Liver (tissue), 8 donors: ENCODE measurements at regions not wholly inside any gene's neighbourhood (a gene's known extent, or its start where the extent isn't known, plus 50 kb on each side); places are given as distances from the start of the nearest gene placed in this dataset.

Experiments used
- DNase-seq: peaks from one replicate; pipeline ENCODE4 v3.0.0-alpha.2; 2017; ENCODE audit warnings: low spot score
- H3K27ac ChIP-seq, 2 donors: one replicate each; pipeline ENCODE4 v1.7.0; 2013; ENCODE audit warnings: inconsistent platforms in 2 of 2, low read length in 2 of 2, control low read depth in 1 of 2, low read depth in 1 of 2, mild to moderate bottlenecking in 1 of 2
- H3K27me3 ChIP-seq, 4 donors: one replicate each; pipeline versions ENCODE4 v1.6.1 to v1.7.0; 2013; ENCODE audit warnings: low read length in 3 of 4, inconsistent platforms in 1 of 4, mild to moderate bottlenecking in 1 of 4, moderate library complexity in 1 of 4; ENCODE audit not compliant: control insufficient read depth in 4 of 4, insufficient read depth in 4 of 4
- H3K36me3 ChIP-seq, 4 donors: one replicate each; pipeline versions ENCODE4 v1.6.1 to v1.7.0; 2013; ENCODE audit warnings: low read length in 3 of 4, mild to moderate bottlenecking in 3 of 4, low read depth in 1 of 4, moderate library complexity in 1 of 4; ENCODE audit not compliant: control insufficient read depth in 4 of 4, insufficient read depth in 3 of 4
- H3K4me1 ChIP-seq, 4 donors: one replicate each; pipeline versions ENCODE4 v1.6.1 to v1.7.0; 2013; ENCODE audit warnings: low read length in 3 of 4, mild to moderate bottlenecking in 3 of 4, moderate library complexity in 1 of 4; ENCODE audit not compliant: control insufficient read depth in 4 of 4, insufficient read depth in 4 of 4
- H3K4me3 ChIP-seq, 3 donors: one replicate each; pipeline versions ENCODE4 v1.6.1 to v1.7.0; 2013; ENCODE audit warnings: low read length in 3 of 3, control low read depth in 1 of 3, low read depth in 1 of 3, mild to moderate bottlenecking in 1 of 3
- H3K9ac ChIP-seq, 2 donors: one replicate each; pipeline ENCODE4 v1.7.0; 2013; ENCODE audit warnings: low read length in 2 of 2, mild to moderate bottlenecking in 2 of 2, moderate library complexity in 2 of 2, control low read depth in 1 of 2, low read depth in 1 of 2
- H3K9me3 ChIP-seq, 4 donors: one replicate each; pipeline versions ENCODE4 v1.6.1 to v1.7.0; 2013; ENCODE audit warnings: low read length in 3 of 4; ENCODE audit not compliant: control insufficient read depth in 4 of 4
- FOXA1 ChIP-seq: IDR thresholded peaks from 2 replicates; pipeline ENCODE4 v1.6.1; 2016; ENCODE audit warnings: antibody characterized with exemption
- FOXA2 ChIP-seq: IDR thresholded peaks from 2 replicates; pipeline ENCODE4 v1.6.1; 2016; ENCODE audit warnings: antibody characterized with exemption
- GABPA ChIP-seq, 2 donors: IDR thresholded peaks in 1 of 2; conservative IDR thresholded peaks in 1 of 2; 2 replicates each; pipeline ENCODE4 v1.6.1; 2016; ENCODE audit warnings: antibody characterized with exemption in 2 of 2, mild to moderate bottlenecking in 1 of 2, moderate library complexity in 1 of 2
- HNF4A ChIP-seq, 2 donors: conservative IDR thresholded peaks; 2 replicates each; pipeline ENCODE4 v1.6.1; 2016; ENCODE audit warnings: antibody characterized with exemption in 2 of 2, mild to moderate bottlenecking in 2 of 2
- HNF4G ChIP-seq: IDR thresholded peaks from 2 replicates; pipeline ENCODE4 v1.6.1; 2016; ENCODE audit warnings: antibody characterized with exemption
- JUND ChIP-seq, 2 donors: IDR thresholded peaks; 2 replicates each; pipeline ENCODE4 v1.6.1; 2016; ENCODE audit warnings: antibody characterized with exemption in 2 of 2
- NR2F2 ChIP-seq: IDR thresholded peaks from 2 replicates; pipeline ENCODE4 v1.6.1; 2016; ENCODE audit warnings: antibody characterized with exemption
- RAD21 ChIP-seq, 2 donors: IDR thresholded peaks; 2 replicates each; pipeline ENCODE4 v1.6.1; 2016; ENCODE audit warnings: antibody characterized with exemption in 2 of 2, mild to moderate bottlenecking in 2 of 2
- SP1 ChIP-seq: IDR thresholded peaks from 2 replicates; pipeline ENCODE4 v1.6.1; 2018; ENCODE audit warnings: antibody characterized with exemption, mild to moderate bottlenecking
- TAF1 ChIP-seq: conservative IDR thresholded peaks from 2 replicates; pipeline ENCODE4 v1.6.1; 2016; ENCODE audit warnings: antibody characterized with exemption, mild to moderate bottlenecking
- YY1 ChIP-seq: IDR thresholded peaks from 2 replicates; pipeline ENCODE4 v1.6.1; 2016; ENCODE audit warnings: antibody characterized with exemption, mild to moderate bottlenecking
- WGBS: extraction: QIAGEN DNeasy Blood & Tissue Kit; methylation state at CpG from one replicate; pipeline ENCODE4 v1.1.7; 2013; 5-methylcytosine and 5-hydroxymethylcytosine counted together
- TF ChIP-seq, protein P1 (sequence below): IDR thresholded peaks from 2 replicates; pipeline ENCODE4 v1.6.1; 2016; ENCODE audit warnings: antibody characterized with exemption
- TF ChIP-seq, protein P2 (sequence below): fragments of 150-350 bp; IDR thresholded peaks from 2 replicates; pipeline ENCODE4 v1.5.1; 2017; ENCODE audit warnings: improper control_type of control experiment, low read depth, low read length; ENCODE audit not compliant: missing input control
- TF ChIP-seq, protein P3 (sequence below): IDR thresholded peaks from 2 replicates; pipeline ENCODE4 v1.6.1; 2016; ENCODE audit warnings: antibody characterized with exemption, mild to moderate bottlenecking
- TF ChIP-seq, protein P4 (sequence below): IDR thresholded peaks from 2 replicates; pipeline ENCODE4 v1.6.1; 2016; ENCODE audit warnings: antibody characterized with exemption
- donor health status: healthy.
- donor health status: healthy.
- donor health status: healthy.
- donor health status: healthy.
- donor health status: healthy.

DNA sequence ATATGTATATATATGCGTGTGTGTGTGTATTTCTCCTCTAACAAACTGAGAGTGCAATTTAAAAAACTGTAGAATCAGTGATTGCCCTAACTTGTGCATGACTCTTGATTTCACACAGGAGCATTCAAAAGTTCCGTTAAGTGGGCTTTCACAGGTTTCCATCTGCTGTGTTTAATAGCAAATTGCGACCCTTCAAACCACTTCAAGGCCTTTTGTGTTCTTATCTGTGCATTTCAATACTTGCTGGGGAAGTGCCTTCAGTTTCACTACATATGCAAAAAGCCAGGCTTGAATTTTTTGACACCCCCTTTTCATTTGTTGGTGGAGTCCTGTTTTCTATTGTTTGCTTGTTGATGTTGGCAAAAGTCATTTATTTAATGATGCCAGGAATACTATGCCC lies 158.0 kb downstream of the TM9SF2 start (continued):
- TF ChIP-seq, protein P1, sequence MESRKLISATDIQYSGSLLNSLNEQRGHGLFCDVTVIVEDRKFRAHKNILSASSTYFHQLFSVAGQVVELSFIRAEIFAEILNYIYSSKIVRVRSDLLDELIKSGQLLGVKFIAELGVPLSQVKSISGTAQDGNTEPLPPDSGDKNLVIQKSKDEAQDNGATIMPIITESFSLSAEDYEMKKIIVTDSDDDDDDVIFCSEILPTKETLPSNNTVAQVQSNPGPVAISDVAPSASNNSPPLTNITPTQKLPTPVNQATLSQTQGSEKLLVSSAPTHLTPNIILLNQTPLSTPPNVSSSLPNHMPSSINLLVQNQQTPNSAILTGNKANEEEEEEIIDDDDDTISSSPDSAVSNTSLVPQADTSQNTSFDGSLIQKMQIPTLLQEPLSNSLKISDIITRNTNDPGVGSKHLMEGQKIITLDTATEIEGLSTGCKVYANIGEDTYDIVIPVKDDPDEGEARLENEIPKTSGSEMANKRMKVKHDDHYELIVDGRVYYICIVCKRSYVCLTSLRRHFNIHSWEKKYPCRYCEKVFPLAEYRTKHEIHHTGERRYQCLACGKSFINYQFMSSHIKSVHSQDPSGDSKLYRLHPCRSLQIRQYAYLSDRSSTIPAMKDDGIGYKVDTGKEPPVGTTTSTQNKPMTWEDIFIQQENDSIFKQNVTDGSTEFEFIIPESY = no peak

DNA sequence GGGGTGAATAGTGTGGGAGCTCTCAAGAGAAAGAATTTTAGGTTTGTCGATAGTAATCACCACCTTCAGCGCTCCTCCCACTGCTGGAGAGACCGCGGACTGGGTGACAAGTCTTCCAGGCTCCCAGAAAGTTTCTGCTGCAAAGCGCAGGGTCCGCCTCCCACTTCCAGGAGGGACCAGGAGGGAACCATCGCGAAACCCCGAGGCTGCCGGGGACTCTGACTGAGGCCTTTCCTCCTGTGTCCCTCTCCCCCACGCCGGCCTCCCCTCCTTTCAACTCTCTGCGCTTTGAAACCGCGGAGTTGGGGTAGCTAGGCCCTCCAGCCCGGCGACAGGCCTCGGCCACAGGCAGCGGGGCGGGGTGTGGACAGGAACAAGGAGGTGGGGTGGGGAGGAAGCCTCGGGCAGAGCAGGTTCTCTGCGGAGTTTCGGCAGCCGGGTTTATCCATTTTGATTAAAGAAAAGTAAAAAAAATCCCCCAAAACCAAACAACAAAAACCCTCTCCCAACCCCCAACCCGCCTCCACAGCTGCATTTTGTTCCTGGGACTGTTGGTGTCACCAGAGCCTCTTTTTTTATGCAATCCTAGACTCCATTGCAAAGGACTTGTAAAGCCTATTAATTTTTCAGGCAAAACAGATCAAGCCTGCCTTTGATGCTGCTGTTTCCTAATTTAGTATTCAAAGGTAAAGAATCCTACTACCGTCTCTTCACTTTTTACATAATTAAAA lies 157.2 kb downstream of the TM9SF2 start:
- WGBS = 14% methylated on average over 26 of the region's 26 CpGs
- peak overlapping the region in 2 of 3 donors; percentile 28 to 51 for H3K4me3 ChIP-seq

DNA sequence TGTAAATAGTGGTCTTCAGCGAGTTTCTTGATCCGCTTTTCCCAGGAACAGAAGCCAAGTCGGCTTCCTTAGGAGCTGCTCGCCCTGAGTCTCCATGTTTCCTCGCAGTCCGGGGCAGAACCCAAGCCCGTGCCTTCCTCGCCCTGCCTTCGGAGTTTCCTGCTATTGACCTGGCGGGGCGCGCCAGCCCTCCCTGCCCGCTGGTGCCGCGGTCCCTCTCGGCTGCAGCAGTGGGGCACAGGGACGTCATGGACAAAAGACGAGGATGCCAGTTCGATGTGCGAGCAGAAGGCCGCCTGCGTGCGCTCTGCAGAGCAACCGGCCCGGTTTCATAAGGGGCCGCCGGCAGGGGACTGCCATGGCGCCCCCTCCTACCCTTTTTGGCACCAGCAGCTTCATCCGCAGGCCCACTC lies 156.6 kb downstream of the TM9SF2 start:
- Histone ChIP-seq H3K4me1 (peaks cover 5 to 43% (median 28%) of the 10 kb centered on the region in 4 donors), H3K4me3 (peak overlapping the region in 2 of 3 donors; percentile 28 to 51), H3K27me3 (no peaks in the 10 kb centered on the region), H3K36me3 (no peaks in the 10 kb centered on the region), H3K27ac (peak overlapping the region; percentile 76 to 84), H3K9me3 (no peaks in the 10 kb centered on the region), H3K9ac (peak overlapping the region; percentile 45 to 72)
- WGBS = 33% methylated on average over 29 of the region's 29 CpGs
- DNase-seq = peak; percentile 38
- TF ChIP-seq HNF4G (no peak), RAD21 (IDR thresholded peaks at IDR 0.05) (peak in 1 of 2 donors; percentile 25), YY1 (peak; percentile 41)

More for the DNA sequence above, 157.2 kb downstream of the TM9SF2 start:
- no peaks in the 10 kb centered on the region for H3K36me3 ChIP-seq
- H3K27me3 ChIP-seq = no peaks in the 10 kb centered on the region
- H3K9ac ChIP-seq = peak overlapping the region; percentile 51 to 72
- DNase-seq = peak; percentile 53
- TF ChIP-seq HNF4A (conservative IDR thresholded peaks at IDR 0.05) (peak in 1 of 2 donors; percentile 9), YY1 (peak; percentile 79), JUND (IDR thresholded peaks at IDR 0.05) (no peak), RAD21 (IDR thresholded peaks at IDR 0.05) (peak; percentile 63 to 76), FOXA2 (no peak)
- TF ChIP-seq, protein P2, sequence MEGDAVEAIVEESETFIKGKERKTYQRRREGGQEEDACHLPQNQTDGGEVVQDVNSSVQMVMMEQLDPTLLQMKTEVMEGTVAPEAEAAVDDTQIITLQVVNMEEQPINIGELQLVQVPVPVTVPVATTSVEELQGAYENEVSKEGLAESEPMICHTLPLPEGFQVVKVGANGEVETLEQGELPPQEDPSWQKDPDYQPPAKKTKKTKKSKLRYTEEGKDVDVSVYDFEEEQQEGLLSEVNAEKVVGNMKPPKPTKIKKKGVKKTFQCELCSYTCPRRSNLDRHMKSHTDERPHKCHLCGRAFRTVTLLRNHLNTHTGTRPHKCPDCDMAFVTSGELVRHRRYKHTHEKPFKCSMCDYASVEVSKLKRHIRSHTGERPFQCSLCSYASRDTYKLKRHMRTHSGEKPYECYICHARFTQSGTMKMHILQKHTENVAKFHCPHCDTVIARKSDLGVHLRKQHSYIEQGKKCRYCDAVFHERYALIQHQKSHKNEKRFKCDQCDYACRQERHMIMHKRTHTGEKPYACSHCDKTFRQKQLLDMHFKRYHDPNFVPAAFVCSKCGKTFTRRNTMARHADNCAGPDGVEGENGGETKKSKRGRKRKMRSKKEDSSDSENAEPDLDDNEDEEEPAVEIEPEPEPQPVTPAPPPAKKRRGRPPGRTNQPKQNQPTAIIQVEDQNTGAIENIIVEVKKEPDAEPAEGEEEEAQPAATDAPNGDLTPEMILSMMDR = peak; percentile 39
- H3K4me1 ChIP-seq = peaks cover 5 to 49% (median 32%) of the 10 kb centered on the region in 4 donors
- no peaks in the 10 kb centered on the region for H3K9me3 ChIP-seq
- peak overlapping the region; percentile 76 to 84 for H3K27ac ChIP-seq

DNA sequence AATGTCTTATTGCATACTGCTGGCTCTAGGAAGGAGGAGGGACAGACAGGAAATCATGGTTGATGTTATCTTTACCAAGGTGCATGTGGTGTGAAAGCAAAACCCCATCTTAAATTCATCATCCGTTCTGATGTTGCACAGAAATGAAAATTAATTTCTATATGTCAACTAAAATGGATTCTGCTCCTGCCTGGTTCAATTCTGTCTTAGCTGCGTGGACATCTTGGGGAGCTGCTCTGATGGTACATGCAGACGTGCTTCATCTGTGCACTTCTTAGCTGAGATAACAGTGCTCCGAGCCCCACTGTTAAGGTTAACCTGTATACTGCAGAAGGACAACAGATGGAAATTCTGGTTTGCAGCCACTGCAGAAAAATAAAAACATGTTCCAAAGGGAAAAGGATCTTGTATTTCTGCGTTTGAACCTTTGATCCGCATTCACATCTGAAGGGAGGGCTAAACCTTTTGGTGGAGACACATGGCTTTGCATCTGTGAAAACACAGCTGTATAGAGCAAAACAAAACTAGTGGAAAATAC lies 155.6 kb downstream of the TM9SF2 start:
- WGBS = 66% methylated on average over 6 of the region's 6 CpGs
- H3K36me3 ChIP-seq = no peaks in the 10 kb centered on the region
- H3K9me3 ChIP-seq = no peaks in the 10 kb centered on the region
- DNase-seq = no peak
- H3K27ac ChIP-seq = peak overlapping the region; percentile 91 to 97
- peaks cover 5 to 41% (median 24%) of the 10 kb centered on the region in 4 donors for H3K4me1 ChIP-seq
- H3K4me3 ChIP-seq = no peak overlapping the region
- H3K27me3 ChIP-seq = no peaks in the 10 kb centered on the region
- H3K9ac ChIP-seq = peak overlapping the region; percentile 19 to 88
- no peak for TF ChIP-seq HNF4A (conservative IDR thresholded peaks at IDR 0.05)
- TF ChIP-seq NR2F2 = no peak
- no peak for TF ChIP-seq SP1
- no peak for TF ChIP-seq TAF1
- no peak for TF ChIP-seq FOXA2
- TF ChIP-seq, protein P3, sequence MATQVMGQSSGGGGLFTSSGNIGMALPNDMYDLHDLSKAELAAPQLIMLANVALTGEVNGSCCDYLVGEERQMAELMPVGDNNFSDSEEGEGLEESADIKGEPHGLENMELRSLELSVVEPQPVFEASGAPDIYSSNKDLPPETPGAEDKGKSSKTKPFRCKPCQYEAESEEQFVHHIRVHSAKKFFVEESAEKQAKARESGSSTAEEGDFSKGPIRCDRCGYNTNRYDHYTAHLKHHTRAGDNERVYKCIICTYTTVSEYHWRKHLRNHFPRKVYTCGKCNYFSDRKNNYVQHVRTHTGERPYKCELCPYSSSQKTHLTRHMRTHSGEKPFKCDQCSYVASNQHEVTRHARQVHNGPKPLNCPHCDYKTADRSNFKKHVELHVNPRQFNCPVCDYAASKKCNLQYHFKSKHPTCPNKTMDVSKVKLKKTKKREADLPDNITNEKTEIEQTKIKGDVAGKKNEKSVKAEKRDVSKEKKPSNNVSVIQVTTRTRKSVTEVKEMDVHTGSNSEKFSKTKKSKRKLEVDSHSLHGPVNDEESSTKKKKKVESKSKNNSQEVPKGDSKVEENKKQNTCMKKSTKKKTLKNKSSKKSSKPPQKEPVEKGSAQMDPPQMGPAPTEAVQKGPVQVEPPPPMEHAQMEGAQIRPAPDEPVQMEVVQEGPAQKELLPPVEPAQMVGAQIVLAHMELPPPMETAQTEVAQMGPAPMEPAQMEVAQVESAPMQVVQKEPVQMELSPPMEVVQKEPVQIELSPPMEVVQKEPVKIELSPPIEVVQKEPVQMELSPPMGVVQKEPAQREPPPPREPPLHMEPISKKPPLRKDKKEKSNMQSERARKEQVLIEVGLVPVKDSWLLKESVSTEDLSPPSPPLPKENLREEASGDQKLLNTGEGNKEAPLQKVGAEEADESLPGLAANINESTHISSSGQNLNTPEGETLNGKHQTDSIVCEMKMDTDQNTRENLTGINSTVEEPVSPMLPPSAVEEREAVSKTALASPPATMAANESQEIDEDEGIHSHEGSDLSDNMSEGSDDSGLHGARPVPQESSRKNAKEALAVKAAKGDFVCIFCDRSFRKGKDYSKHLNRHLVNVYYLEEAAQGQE = no peak
- TF ChIP-seq, protein P1 = no peak
- TF ChIP-seq HNF4G = no peak
- TF ChIP-seq, protein P4, sequence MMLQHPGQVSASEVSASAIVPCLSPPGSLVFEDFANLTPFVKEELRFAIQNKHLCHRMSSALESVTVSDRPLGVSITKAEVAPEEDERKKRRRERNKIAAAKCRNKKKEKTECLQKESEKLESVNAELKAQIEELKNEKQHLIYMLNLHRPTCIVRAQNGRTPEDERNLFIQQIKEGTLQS = no peak
- TF ChIP-seq GABPA (IDR thresholded peaks at IDR 0.05 in 1 of 2, conservative IDR thresholded peaks at IDR 0.05 in 1 of 2) = no peak
- no peak for TF ChIP-seq FOXA1
